ENCODE measurements at regions not wholly inside any gene's neighbourhood (a gene's known extent, or its start where the extent isn't known, plus 50 kb on each side); places are given as distances from the start of the nearest gene placed in this dataset.

- peak; percentile 57; the same call in 2 of the 3 replicates for ATAC-seq
- no peak for TF ChIP-seq CSDC2 (CRISPR knock-in tag; IDR thresholded peaks at IDR 0.05)
- TF ChIP-seq POU6F1 (CRISPR knock-in tag; IDR thresholded peaks at IDR 0.05; ENCODE audit: borderline replicate concordance, low read depth): no peak
- TF ChIP-seq GLIS3 (CRISPR knock-in tag; IDR thresholded peaks at IDR 0.05): no peak
- no peak for TF ChIP-seq ISL1 (CRISPR knock-in tag; IDR thresholded peaks at IDR 0.05)
- no peak for TF ChIP-seq ZC3H10 (CRISPR knock-in tag; IDR thresholded peaks at IDR 0.05)
- no peak for TF ChIP-seq ZFP3 (CRISPR knock-in tag; IDR thresholded peaks at IDR 0.05)
- no peak for TF ChIP-seq BACH2 (CRISPR knock-in tag; IDR thresholded peaks at IDR 0.05; ENCODE audit: borderline replicate concordance)
- TF ChIP-seq ZNF70 (CRISPR knock-in tag; IDR thresholded peaks at IDR 0.05): no peak
- TF ChIP-seq ZNF8 (CRISPR knock-in tag; IDR thresholded peaks at IDR 0.05): no peak
- TF ChIP-seq PPARA (CRISPR knock-in tag; IDR thresholded peaks at IDR 0.05; ENCODE audit: borderline replicate concordance): no peak
- TF ChIP-seq RARB (CRISPR knock-in tag; IDR thresholded peaks at IDR 0.05): no peak
These were observed 79.2 kb downstream of the ELAPOR2 start for GRCh38 chr7:86980223-86980622.

DNA sequence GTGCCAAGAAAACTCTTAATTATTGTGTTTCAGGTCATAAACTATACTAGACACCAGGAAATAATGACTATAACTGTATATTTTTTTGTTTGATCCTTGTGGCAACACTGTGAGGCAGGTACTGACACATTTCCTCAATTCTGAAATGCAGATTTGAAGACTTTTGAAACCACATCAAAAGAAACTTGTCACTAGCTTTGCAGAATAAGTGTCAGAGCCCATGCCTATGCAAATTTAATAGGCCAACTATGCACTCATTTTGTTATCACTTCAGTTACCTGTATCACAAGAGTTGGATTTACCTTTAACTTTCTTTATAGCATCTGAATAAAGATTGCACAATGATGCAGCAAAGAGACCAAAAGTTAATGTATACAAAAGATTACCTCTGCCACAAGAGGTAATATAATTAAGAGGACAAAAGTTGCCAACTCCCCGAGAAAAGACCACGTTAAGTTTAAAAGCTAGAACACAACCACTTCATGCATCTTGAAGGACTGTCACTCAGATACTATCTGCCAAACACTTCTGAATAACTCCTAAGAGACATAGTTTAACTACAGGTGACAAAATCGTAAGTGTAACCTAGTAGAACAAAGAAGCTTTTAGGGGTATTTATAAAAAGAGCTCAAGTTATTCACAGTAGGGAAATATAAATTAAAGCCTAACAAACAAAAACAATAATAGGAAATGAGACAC lies 80.5 kb downstream of the ELAPOR2 start:
- TF ChIP-seq GLIS3 (CRISPR knock-in tag; IDR thresholded peaks at IDR 0.05): no peak
- TF ChIP-seq, protein P1, sequence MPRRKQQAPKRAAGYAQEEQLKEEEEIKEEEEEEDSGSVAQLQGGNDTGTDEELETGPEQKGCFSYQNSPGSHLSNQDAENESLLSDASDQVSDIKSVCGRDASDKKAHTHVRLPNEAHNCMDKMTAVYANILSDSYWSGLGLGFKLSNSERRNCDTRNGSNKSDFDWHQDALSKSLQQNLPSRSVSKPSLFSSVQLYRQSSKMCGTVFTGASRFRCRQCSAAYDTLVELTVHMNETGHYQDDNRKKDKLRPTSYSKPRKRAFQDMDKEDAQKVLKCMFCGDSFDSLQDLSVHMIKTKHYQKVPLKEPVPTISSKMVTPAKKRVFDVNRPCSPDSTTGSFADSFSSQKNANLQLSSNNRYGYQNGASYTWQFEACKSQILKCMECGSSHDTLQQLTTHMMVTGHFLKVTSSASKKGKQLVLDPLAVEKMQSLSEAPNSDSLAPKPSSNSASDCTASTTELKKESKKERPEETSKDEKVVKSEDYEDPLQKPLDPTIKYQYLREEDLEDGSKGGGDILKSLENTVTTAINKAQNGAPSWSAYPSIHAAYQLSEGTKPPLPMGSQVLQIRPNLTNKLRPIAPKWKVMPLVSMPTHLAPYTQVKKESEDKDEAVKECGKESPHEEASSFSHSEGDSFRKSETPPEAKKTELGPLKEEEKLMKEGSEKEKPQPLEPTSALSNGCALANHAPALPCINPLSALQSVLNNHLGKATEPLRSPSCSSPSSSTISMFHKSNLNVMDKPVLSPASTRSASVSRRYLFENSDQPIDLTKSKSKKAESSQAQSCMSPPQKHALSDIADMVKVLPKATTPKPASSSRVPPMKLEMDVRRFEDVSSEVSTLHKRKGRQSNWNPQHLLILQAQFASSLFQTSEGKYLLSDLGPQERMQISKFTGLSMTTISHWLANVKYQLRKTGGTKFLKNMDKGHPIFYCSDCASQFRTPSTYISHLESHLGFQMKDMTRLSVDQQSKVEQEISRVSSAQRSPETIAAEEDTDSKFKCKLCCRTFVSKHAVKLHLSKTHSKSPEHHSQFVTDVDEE (CRISPR knock-in tag; IDR thresholded peaks at IDR 0.05): no peak
- TF ChIP-seq POU6F1 (CRISPR knock-in tag; IDR thresholded peaks at IDR 0.05; ENCODE audit: borderline replicate concordance, low read depth): no peak
- TF ChIP-seq TCF4 (CRISPR knock-in tag; IDR thresholded peaks at IDR 0.05; ENCODE audit: borderline replicate concordance): no peak
- no peak for TF ChIP-seq BACH2 (CRISPR knock-in tag; IDR thresholded peaks at IDR 0.05; ENCODE audit: borderline replicate concordance)
- TF ChIP-seq CSDC2 (CRISPR knock-in tag; IDR thresholded peaks at IDR 0.05): no peak
- TF ChIP-seq ZNF70 (CRISPR knock-in tag; IDR thresholded peaks at IDR 0.05): no peak
- no peak for TF ChIP-seq RARB (CRISPR knock-in tag; IDR thresholded peaks at IDR 0.05)
- TF ChIP-seq ESRRG (CRISPR knock-in tag; IDR thresholded peaks at IDR 0.05): no peak
- no peak for TF ChIP-seq ZFP3 (CRISPR knock-in tag; IDR thresholded peaks at IDR 0.05)
- no peak for ATAC-seq

DNA sequence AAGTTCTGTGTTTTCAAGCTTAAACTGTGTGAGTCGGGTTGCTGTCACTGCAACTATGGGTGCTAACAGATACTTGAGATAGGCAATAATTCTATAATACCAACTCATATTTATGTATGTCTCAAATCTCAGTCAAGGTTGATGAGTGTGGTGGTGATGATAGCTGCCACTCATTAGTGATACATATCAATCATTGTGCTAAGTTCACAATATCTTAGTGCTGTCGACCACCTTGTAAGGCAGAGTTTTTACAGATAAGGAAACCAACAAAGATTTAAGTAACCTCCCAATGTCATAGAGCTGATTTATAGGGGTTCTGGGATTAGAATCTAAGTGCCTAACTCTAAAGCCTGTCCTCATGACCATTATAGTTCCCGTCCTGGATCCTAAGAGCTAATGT lies 82.5 kb downstream of the ELAPOR2 start:
- TF ChIP-seq SNAI2 (CRISPR knock-in tag; IDR thresholded peaks at IDR 0.05): no peak
- no peak for TF ChIP-seq PPARA (CRISPR knock-in tag; IDR thresholded peaks at IDR 0.05; ENCODE audit: borderline replicate concordance)
- no peak for TF ChIP-seq CREB5 (CRISPR knock-in tag; IDR thresholded peaks at IDR 0.05; ENCODE audit: low read depth)
- no peak for TF ChIP-seq ZNF565 (CRISPR knock-in tag; conservative IDR thresholded peaks at IDR 0.05; ENCODE audit: low read depth)
- TF ChIP-seq RARB (CRISPR knock-in tag; IDR thresholded peaks at IDR 0.05): no peak
- no peak for TF ChIP-seq OSR1 (CRISPR knock-in tag; IDR thresholded peaks at IDR 0.05)
- TF ChIP-seq ZFP3 (CRISPR knock-in tag; IDR thresholded peaks at IDR 0.05): no peak
- TF ChIP-seq ZNF70 (CRISPR knock-in tag; IDR thresholded peaks at IDR 0.05): no peak
- TF ChIP-seq POU6F1 (CRISPR knock-in tag; IDR thresholded peaks at IDR 0.05; ENCODE audit: borderline replicate concordance, low read depth): no peak
- no peak for TF ChIP-seq ESRRG (CRISPR knock-in tag; IDR thresholded peaks at IDR 0.05)
- TF ChIP-seq ZC3H10 (CRISPR knock-in tag; IDR thresholded peaks at IDR 0.05): no peak
- TF ChIP-seq ISL1 (CRISPR knock-in tag; IDR thresholded peaks at IDR 0.05): no peak
- no peak for TF ChIP-seq GLIS3 (CRISPR knock-in tag; IDR thresholded peaks at IDR 0.05)
- TF ChIP-seq CSDC2 (CRISPR knock-in tag; IDR thresholded peaks at IDR 0.05): no peak
- TF ChIP-seq BACH2 (CRISPR knock-in tag; IDR thresholded peaks at IDR 0.05; ENCODE audit: borderline replicate concordance): no peak
- TF ChIP-seq TOX (CRISPR knock-in tag; IDR thresholded peaks at IDR 0.05; ENCODE audit: borderline replicate concordance): no peak
- TF ChIP-seq, protein P1 (CRISPR knock-in tag; IDR thresholded peaks at IDR 0.05): no peak
- ATAC-seq: no peak
